ENCODE measurements at regions not wholly inside any gene's neighbourhood (a gene's known extent, or its start where the extent isn't known, plus 50 kb on each side); places are given as distances from the start of the nearest gene placed in this dataset.

DNA sequence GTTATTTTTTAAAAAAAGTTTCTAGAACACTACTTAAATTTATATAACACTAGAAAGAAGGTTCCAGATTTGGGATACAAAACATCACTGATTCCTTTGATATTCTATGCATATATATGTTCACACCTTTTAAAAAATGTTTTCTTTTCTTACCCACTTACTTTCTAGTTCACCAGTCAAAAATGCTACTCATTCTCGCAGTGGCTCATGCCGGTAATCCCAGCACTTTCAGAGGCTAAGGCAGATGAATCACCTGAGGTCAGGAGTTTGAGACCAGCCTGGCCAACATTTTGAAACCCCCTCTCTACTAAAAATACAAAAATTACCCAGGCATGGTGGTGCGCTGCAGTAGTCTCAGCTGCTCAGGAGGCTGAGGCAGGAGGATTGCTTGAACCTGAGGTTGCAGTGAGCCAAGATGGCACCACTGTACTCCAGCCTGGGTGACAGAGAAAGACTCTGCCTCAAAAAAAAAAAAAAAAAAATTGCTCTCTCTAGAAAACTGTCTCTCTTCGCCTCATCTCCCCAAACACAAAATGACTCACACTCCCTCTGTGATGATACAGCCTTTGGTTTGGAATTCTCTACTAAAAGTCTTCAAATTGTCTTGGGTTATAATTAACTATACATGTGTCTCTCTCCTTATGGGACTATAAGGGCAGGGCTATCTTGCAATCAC lies 52.6 kb upstream of the TGFBR2 start:
- H3K4me3 ChIP-seq (ENCODE audit: low read length): no peak overlapping the region
- no peaks in the 10 kb centered on the region for H3K36me3 ChIP-seq (ENCODE audit: control insufficient read depth, low read length)
- H3K79me2 ChIP-seq (ENCODE audit: control insufficient read depth, low read length): no peaks in the 10 kb centered on the region
- H3K4me1 ChIP-seq (ENCODE audit: control insufficient read depth, low read length): peaks cover 10% of the 10 kb centered on the region
- no peaks in the 10 kb centered on the region for H3F3A ChIP-seq (ENCODE audit: control insufficient read depth, insufficient read depth)
- no peaks in the 10 kb centered on the region for H4K20me1 ChIP-seq (ENCODE audit: control insufficient read depth, insufficient read depth, low read depth, low read length)
- H3K9me2 ChIP-seq (replicated peaks; ENCODE audit: control insufficient read depth, low read length): no peaks in the 10 kb centered on the region
- TF ChIP-seq EZH2phosphoT487 (IDR thresholded peaks at IDR 0.05; ENCODE audit: borderline replicate concordance, low read length): no peak
- TF ChIP-seq, protein P1, sequence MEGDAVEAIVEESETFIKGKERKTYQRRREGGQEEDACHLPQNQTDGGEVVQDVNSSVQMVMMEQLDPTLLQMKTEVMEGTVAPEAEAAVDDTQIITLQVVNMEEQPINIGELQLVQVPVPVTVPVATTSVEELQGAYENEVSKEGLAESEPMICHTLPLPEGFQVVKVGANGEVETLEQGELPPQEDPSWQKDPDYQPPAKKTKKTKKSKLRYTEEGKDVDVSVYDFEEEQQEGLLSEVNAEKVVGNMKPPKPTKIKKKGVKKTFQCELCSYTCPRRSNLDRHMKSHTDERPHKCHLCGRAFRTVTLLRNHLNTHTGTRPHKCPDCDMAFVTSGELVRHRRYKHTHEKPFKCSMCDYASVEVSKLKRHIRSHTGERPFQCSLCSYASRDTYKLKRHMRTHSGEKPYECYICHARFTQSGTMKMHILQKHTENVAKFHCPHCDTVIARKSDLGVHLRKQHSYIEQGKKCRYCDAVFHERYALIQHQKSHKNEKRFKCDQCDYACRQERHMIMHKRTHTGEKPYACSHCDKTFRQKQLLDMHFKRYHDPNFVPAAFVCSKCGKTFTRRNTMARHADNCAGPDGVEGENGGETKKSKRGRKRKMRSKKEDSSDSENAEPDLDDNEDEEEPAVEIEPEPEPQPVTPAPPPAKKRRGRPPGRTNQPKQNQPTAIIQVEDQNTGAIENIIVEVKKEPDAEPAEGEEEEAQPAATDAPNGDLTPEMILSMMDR (IDR thresholded peaks at IDR 0.05; ENCODE audit: low read depth, low read length, poor library complexity, severe bottlenecking): no peak
- H3K9me3 ChIP-seq (ENCODE audit: control insufficient read depth, insufficient read depth, low read length): no peaks in the 10 kb centered on the region
- H3K27ac ChIP-seq (ENCODE audit: low read depth, low read length): no peak overlapping the region
- no peaks in the 10 kb centered on the region for H3K27me3 ChIP-seq (ENCODE audit: control insufficient read depth, low read length)
- no peak overlapping the region for H3K4me2 ChIP-seq (ENCODE audit: low read length)

DNA sequence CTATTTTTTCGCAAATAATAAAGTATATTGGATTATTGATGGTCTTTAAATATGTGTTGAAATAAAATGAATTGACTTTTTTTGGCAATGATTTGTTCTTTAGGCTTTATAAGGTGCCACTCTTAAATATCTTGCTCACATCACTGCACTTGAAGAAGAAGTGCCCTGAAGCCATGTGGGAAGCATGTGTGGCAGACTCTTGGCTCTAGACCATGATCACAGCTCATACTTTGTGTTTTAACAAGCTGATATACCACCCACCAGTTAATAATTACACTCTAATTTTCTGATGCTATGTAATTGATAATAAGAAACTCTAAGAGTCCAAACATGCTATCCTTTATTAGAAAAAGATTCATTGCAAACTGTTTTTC lies 52.1 kb upstream of the TGFBR2 start:
- no peaks in the 10 kb centered on the region for H3F3A ChIP-seq (ENCODE audit: control insufficient read depth, insufficient read depth)
- H3K27ac ChIP-seq (ENCODE audit: low read depth, low read length): no peak overlapping the region
- no peaks in the 10 kb centered on the region for H3K9me2 ChIP-seq (replicated peaks; ENCODE audit: control insufficient read depth, low read length)
- H3K27me3 ChIP-seq (ENCODE audit: control insufficient read depth, low read length): no peaks in the 10 kb centered on the region
- TF ChIP-seq, protein P1 (IDR thresholded peaks at IDR 0.05; ENCODE audit: low read depth, low read length, poor library complexity, severe bottlenecking): no peak
- TF ChIP-seq EZH2phosphoT487 (IDR thresholded peaks at IDR 0.05; ENCODE audit: borderline replicate concordance, low read length): no peak
- H3K79me2 ChIP-seq (ENCODE audit: control insufficient read depth, low read length): no peaks in the 10 kb centered on the region
- no peak overlapping the region for H3K4me2 ChIP-seq (ENCODE audit: low read length)
- no peak overlapping the region for H3K4me3 ChIP-seq (ENCODE audit: low read length)
- no peaks in the 10 kb centered on the region for H4K20me1 ChIP-seq (ENCODE audit: control insufficient read depth, insufficient read depth, low read depth, low read length)
- H3K4me1 ChIP-seq (ENCODE audit: control insufficient read depth, low read length): peaks cover 10% of the 10 kb centered on the region
- H3K9me3 ChIP-seq (ENCODE audit: control insufficient read depth, insufficient read depth, low read length): no peaks in the 10 kb centered on the region
- H3K36me3 ChIP-seq (ENCODE audit: control insufficient read depth, low read length): no peaks in the 10 kb centered on the region

DNA sequence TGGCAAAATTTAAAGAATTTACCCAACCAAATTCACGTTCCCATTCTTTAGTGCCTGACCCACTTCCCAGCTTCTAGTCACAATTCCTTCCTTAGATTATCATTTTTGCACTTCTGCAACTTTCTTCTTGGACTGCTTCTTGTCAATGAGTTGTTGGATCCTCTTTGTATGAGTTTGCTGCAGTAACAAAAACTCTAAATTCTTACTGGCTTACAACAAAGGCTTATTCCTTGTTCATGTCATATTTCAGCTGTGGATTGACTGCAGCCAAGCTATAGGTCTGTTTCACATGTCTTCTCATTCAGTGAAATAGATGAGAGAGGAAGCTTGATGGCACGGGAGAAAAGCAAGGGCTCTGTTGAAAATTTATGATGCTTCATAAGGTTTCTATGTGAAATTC lies 50.4 kb upstream of the TGFBR2 start:
- TF ChIP-seq, protein P1 (IDR thresholded peaks at IDR 0.05; ENCODE audit: low read depth, low read length, poor library complexity, severe bottlenecking): no peak
- TF ChIP-seq EZH2phosphoT487 (IDR thresholded peaks at IDR 0.05; ENCODE audit: borderline replicate concordance, low read length): no peak
- H3K4me2 ChIP-seq (ENCODE audit: low read length): no peak overlapping the region
- no peaks in the 10 kb centered on the region for H3K36me3 ChIP-seq (ENCODE audit: control insufficient read depth, low read length)
- H3F3A ChIP-seq (ENCODE audit: control insufficient read depth, insufficient read depth): no peaks in the 10 kb centered on the region
- H3K79me2 ChIP-seq (ENCODE audit: control insufficient read depth, low read length): no peaks in the 10 kb centered on the region
- no peaks in the 10 kb centered on the region for H3K9me3 ChIP-seq (ENCODE audit: control insufficient read depth, insufficient read depth, low read length)
- H4K20me1 ChIP-seq (ENCODE audit: control insufficient read depth, insufficient read depth, low read depth, low read length): no peaks in the 10 kb centered on the region
- peaks cover 9% of the 10 kb centered on the region for H3K4me1 ChIP-seq (ENCODE audit: control insufficient read depth, low read length)
- no peak overlapping the region for H3K4me3 ChIP-seq (ENCODE audit: low read length)
- H3K27ac ChIP-seq (ENCODE audit: low read depth, low read length): no peak overlapping the region
- H3K9me2 ChIP-seq (replicated peaks; ENCODE audit: control insufficient read depth, low read length): no peaks in the 10 kb centered on the region
- H3K27me3 ChIP-seq (ENCODE audit: control insufficient read depth, low read length): no peaks in the 10 kb centered on the region

Measured in DOHH2 (cell line).